Breast epithelium (tissue), 3 donors: ENCODE measurements at regions not wholly inside any gene's neighbourhood (a gene's known extent, or its start where the extent isn't known, plus 50 kb on each side); places are given as distances from the start of the nearest gene placed in this dataset.

ENCODE experiments used
- POLR2A ChIP-seq: fragments of 450-650 bp; IDR thresholded peaks from one replicate; pipeline ENCODE4 v1.6.1; 2016; ENCODE audit warnings: antibody characterized with exemption, mild to moderate bottlenecking, moderate library complexity
- TF ChIP-seq, protein P1 (sequence below), 3 donors: fragments of 450-650 bp; IDR thresholded peaks; one replicate each; pipeline ENCODE4 v1.5.1; 2016 to 2017; ENCODE audit warnings: antibody characterized with exemption in 3 of 3, mild to moderate bottlenecking in 3 of 3, moderate library complexity in 3 of 3

DNA sequence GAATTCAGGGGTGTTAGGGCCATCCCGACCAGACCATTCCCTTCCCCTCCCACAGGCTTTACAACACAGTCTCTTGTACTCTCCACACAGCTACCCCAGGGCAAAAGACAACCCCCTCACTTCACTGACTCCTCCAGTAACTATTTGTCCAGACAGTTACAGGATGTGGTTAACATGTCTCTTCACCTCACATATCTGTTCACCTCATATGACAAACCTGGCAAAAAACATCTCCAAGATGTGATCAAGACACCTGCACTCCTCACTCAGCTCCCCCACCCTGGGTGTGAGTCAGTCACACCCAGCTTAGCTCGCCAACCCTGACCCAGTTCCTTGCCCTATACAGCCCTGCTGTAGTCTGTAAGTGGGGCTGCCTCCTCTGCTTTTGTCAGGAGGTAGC lies 490.5 kb upstream of the CHRM3 start:
- TF ChIP-seq, protein P1, sequence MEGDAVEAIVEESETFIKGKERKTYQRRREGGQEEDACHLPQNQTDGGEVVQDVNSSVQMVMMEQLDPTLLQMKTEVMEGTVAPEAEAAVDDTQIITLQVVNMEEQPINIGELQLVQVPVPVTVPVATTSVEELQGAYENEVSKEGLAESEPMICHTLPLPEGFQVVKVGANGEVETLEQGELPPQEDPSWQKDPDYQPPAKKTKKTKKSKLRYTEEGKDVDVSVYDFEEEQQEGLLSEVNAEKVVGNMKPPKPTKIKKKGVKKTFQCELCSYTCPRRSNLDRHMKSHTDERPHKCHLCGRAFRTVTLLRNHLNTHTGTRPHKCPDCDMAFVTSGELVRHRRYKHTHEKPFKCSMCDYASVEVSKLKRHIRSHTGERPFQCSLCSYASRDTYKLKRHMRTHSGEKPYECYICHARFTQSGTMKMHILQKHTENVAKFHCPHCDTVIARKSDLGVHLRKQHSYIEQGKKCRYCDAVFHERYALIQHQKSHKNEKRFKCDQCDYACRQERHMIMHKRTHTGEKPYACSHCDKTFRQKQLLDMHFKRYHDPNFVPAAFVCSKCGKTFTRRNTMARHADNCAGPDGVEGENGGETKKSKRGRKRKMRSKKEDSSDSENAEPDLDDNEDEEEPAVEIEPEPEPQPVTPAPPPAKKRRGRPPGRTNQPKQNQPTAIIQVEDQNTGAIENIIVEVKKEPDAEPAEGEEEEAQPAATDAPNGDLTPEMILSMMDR (IDR thresholded peaks at IDR 0.05): no peak
- TF ChIP-seq POLR2A: no peak
